Kidney epithelial cell (primary cell): ENCODE measurements at regions not wholly inside any gene's neighbourhood (a gene's known extent, or its start where the extent isn't known, plus 50 kb on each side); places are given as distances from the start of the nearest gene placed in this dataset.

ENCODE experiments used
- DNase-seq: peaks from one replicate; pipeline ENCODE4 v3.0.0-alpha.2; 2010; ENCODE audit warnings: low read depth
- H3K27me3 ChIP-seq: 2 replicates; pipeline ENCODE4 v1.6.0; 2011; ENCODE audit warnings: low read length; ENCODE audit not compliant: control insufficient read depth, insufficient read depth
- H3K36me3 ChIP-seq: 2 replicates; pipeline ENCODE4 v1.5.1; 2011; ENCODE audit warnings: low read length; ENCODE audit not compliant: control insufficient read depth, insufficient read depth
- H3K4me3 ChIP-seq: 2 replicates; pipeline ENCODE4 v1.5.1; 2011; ENCODE audit warnings: low read depth, mild to moderate bottlenecking, control low read depth, low read length
- CTCF ChIP-seq: IDR thresholded peaks from 2 replicates; pipeline ENCODE4 v1.5.1; 2011; ENCODE audit warnings: mild to moderate bottlenecking, moderate library complexity, low read length, control low read depth, inconsistent platforms; ENCODE audit not compliant: insufficient read depth, poor library complexity, severe bottlenecking

DNA sequence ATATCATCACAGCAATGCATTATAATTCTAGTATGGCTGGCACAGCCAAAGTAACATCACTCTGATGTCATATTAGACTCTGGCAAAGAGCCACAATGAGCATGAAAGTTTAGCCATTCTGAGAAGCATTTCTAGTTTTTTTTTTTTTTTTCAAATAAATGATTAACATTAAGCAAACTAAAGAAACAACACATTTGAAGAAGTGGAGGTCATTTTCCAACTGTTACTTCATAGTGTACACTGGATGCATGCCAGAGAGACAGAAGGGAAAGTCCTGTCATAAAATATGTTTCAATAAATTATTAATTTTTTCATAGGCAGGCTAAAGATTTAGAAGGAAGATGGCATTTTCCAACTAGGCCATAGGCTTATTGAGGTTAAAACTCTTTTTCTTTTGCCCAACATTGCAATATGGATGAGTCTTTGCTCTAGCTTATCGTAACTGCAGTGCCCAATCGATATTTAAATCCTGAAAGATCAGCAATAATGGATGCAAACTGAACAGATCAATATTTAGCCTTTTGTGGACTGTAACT is 1630.4 kb upstream of the ACVR2A start:
- no peak for TF ChIP-seq CTCF
- Histone ChIP-seq H3K36me3 (no peaks in the 10 kb centered on the region), H3K4me3 (no peak overlapping the region), H3K27me3 (no peaks in the 10 kb centered on the region)
- no peak for DNase-seq

DNA sequence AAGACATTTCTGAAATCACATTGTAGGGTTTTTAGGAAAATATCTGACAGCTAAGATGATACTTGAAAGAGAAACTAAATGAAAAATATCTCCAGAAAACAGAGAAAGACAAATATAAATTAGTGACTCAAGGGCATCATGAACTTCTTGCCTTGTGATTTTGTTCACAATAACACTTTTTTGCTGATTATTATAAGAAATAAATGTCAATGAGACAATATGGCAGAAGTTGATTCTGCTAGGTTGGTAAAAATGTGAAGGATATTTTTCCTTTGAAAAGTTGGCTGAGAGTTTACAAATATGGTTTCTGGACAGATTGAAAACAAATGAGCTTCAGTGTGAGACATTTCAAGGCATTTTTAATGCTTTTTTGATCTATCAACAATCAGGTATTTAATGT is 1631.2 kb upstream of the ACVR2A start:
- H3K27me3 ChIP-seq: no peaks in the 10 kb centered on the region
- DNase-seq: no peak
- H3K4me3 ChIP-seq: no peak overlapping the region
- no peaks in the 10 kb centered on the region for H3K36me3 ChIP-seq
- no peak for TF ChIP-seq CTCF

- H3K4me3 ChIP-seq: no peak overlapping the region
- no peak for TF ChIP-seq CTCF
- no peaks in the 10 kb centered on the region for H3K27me3 ChIP-seq
- DNase-seq: no peak
- H3K36me3 ChIP-seq: no peaks in the 10 kb centered on the region
Measured at GRCh38 chr2:146212602-146213001, 1632.2 kb upstream of the ACVR2A start.

DNA sequence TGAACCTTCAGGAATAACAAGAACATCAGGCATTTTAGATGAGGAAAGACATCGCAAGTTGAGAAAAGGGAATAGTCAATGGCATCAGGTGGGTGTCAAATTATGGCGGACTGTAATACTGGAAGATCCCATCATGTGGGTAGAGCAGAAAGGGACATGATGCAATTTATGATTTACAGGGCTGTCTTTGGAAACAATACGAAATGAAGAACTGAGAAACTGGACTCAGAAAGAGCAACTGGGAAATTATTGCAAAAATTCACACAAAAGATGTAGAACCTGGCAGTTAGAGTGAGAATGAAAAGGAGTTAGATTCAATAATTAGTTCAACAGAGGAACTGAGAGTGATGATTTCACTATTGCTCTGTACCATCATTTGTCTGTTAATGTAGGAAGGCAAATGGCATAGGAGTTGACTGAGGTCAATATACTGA is 1635.0 kb upstream of the ACVR2A start:
- DNase-seq: no peak
- no peak for TF ChIP-seq CTCF

DNA sequence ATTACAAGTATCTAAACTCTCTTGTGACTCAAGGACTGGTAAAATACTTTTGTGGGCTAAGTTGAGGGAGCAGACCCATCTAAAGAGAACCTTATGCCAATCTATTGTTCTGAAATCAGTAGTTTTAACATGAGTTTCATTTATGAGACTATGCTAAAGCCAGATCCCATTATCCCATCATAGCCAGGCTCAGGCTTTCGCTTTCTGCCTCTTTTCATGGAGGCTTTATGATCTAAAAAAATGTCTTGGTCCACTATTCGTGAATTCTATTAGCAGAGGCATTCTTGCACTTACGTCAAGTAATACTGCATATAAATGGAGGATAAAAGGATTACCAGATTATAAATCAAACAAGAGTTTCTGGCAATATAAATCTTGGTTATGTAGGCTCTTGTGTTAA is 1636.9 kb upstream of the ACVR2A start:
- Histone ChIP-seq H3K36me3 (no peaks in the 10 kb centered on the region), H3K27me3 (no peaks in the 10 kb centered on the region), H3K4me3 (no peak overlapping the region)
- no peak for DNase-seq
- TF ChIP-seq CTCF: no peak

More for the DNA sequence above, 1635.0 kb upstream of the ACVR2A start:
- no peak overlapping the region for H3K4me3 ChIP-seq
- H3K36me3 ChIP-seq: no peaks in the 10 kb centered on the region
- H3K27me3 ChIP-seq: no peaks in the 10 kb centered on the region

DNA sequence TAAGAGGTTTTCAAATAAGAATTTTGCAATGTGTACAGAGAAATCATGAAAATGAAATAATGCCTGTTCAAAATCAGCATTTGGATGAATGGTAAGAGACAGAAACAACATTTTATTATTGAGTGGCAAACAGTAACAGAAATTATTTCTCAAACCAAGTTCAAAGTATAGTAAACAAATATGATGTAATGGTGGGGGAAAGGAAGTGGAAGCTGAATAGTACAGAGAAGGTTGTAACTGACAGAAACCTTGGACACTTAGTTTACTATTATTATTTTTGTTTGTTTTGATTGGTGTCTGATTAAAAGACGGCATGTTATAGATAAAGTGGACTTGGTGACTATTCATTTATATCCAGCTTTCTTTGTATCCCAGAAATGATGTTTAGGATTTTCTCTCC is 1637.4 kb upstream of the ACVR2A start:
- DNase-seq: no peak
- Histone ChIP-seq H3K4me3 (no peak overlapping the region), H3K36me3 (no peaks in the 10 kb centered on the region), H3K27me3 (no peaks in the 10 kb centered on the region)
- TF ChIP-seq CTCF: no peak
